Esophagus squamous epithelium (tissue), 5 donors: ENCODE measurements at regions not wholly inside any gene's neighbourhood (a gene's known extent, or its start where the extent isn't known, plus 50 kb on each side); places are given as distances from the start of the nearest gene placed in this dataset.

Experiments used
- DNase-seq: peaks from one replicate; lab custom pipeline; 2025; lab: John Stamatoyannopoulos, UW
- H3K27ac ChIP-seq, 4 donors: fragments of 200-600 bp; sonication (generic); one replicate each; pipeline ENCODE4 v1.5.1; 2016 to 2019; ENCODE audit warnings: mild to moderate bottlenecking in 1 of 4
- H3K27me3 ChIP-seq, 4 donors: fragments of 200-600 bp; sonication (generic); 1 replicate in 3 of 4; 2 replicates in 1 of 4; pipeline versions ENCODE4 v1.5.1 to v1.6.0; 2017 to 2021; ENCODE audit warnings: antibody characterized with exemption in 1 of 4
- H3K36me3 ChIP-seq, 3 donors: fragments of 200-600 bp; sonication (generic); one replicate each; pipeline ENCODE4 v1.5.1; 2016 to 2019
- H3K4me1 ChIP-seq, 3 donors: fragments of 200-600 bp; sonication (generic); one replicate each; pipeline ENCODE4 v1.5.1; 2017 to 2019
- H3K4me3 ChIP-seq, 4 donors: fragments of 200-600 bp; sonication (generic); 1 replicate in 3 of 4; 2 replicates in 1 of 4; pipeline ENCODE4 v1.5.1; 2016 to 2019; ENCODE audit warnings: mild to moderate bottlenecking in 2 of 4, moderate library complexity in 1 of 4
- H3K9me3 ChIP-seq, 3 donors: fragments of 200-600 bp; sonication (generic); one replicate each; pipeline ENCODE4 v1.5.1; 2016 to 2019
- POLR2A ChIP-seq, 4 donors: fragments of 450-650 bp; IDR thresholded peaks; one replicate each; pipeline ENCODE4 v1.6.1; 2017; ENCODE audit warnings: antibody characterized with exemption in 4 of 4, mild to moderate bottlenecking in 4 of 4, moderate library complexity in 3 of 4
- WGBS, 2 donors: methylation state at CpG; one replicate each; pipeline ENCODE4 v1.1.5; 2018; 5-methylcytosine and 5-hydroxymethylcytosine counted together
- intact Hi-C: fragments of 100-400 bp; cut with DNase I; formaldehyde crosslinking; loops from one replicate; pipeline ENCODE4 v1.15.0; 2022
- TF ChIP-seq, protein P1 (sequence below), 6 experiments: fragments of 450-650 bp in 4 of 6; fragments of 200-600 bp in 2 of 6; sonication (generic) in 2 of 6; IDR thresholded peaks; one replicate each; pipeline ENCODE4 v1.5.1; 2016 to 2019; ENCODE audit warnings: antibody characterized with exemption in 6 of 6, mild to moderate bottlenecking in 4 of 6, moderate library complexity in 4 of 6
- donor health status: DM: yes; HTN: yes; CAD: no.

DNA sequence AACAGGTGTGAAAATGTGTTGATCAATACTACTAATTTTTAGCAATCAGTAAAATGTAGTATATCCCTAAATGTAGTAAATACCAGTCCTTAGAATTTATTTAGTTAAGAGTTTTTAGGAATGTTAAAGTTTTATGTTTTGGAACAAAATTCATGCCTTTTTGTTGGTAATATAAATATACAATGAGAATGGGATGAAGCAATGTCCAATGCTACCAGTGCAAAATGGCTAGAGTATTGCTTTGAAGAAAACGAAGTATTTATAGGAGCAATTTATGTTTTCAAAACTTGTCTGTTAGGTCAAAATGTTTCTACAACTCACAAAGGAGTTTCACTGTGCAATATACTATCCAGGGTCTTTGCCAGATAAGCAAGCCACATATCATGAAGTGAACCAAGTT lies 851.5 kb downstream of the PCDH18 start:
- H3K27ac ChIP-seq = no peak overlapping the region
- intact Hi-C loops = no loop called here
- no peaks in the 10 kb centered on the region for H3K36me3 ChIP-seq
- no peak overlapping the region for H3K4me3 ChIP-seq
- TF ChIP-seq, protein P1, sequence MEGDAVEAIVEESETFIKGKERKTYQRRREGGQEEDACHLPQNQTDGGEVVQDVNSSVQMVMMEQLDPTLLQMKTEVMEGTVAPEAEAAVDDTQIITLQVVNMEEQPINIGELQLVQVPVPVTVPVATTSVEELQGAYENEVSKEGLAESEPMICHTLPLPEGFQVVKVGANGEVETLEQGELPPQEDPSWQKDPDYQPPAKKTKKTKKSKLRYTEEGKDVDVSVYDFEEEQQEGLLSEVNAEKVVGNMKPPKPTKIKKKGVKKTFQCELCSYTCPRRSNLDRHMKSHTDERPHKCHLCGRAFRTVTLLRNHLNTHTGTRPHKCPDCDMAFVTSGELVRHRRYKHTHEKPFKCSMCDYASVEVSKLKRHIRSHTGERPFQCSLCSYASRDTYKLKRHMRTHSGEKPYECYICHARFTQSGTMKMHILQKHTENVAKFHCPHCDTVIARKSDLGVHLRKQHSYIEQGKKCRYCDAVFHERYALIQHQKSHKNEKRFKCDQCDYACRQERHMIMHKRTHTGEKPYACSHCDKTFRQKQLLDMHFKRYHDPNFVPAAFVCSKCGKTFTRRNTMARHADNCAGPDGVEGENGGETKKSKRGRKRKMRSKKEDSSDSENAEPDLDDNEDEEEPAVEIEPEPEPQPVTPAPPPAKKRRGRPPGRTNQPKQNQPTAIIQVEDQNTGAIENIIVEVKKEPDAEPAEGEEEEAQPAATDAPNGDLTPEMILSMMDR (IDR thresholded peaks at IDR 0.05) = no peak
- TF ChIP-seq POLR2A (IDR thresholded peaks at IDR 0.05) = no peak
- 33 to 50% methylated on average over 1 of the region's 1 CpG for whole genome bisulfite sequencing, 2 donors
- H3K27me3 ChIP-seq = no peaks in the 10 kb centered on the region
- no peaks in the 10 kb centered on the region for H3K4me1 ChIP-seq
- no peaks in the 10 kb centered on the region for H3K9me3 ChIP-seq
- DNase-seq = no peak

DNA sequence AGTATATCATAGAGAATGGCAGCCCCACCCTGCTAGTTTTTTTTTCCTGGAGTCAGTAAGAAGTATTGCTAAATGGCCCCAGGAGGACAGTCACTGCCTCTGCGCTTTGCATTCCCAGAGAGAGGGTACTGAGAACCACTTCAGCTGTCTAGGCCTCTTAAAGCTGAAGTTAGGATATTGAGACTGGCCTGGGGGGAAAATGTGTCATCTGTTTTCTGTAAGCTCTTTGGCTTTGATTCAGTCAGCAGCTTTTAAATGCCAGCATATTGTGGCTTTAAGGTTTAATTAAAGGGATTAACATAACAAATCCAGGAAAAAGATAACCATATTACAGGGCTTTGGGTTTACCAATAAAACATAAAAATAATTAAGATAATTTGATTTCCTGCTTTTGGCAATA lies 852.0 kb downstream of the PCDH18 start:
- H3K36me3 ChIP-seq = no peaks in the 10 kb centered on the region
- H3K27me3 ChIP-seq = no peaks in the 10 kb centered on the region
- intact Hi-C loops = no loop called here
- H3K9me3 ChIP-seq = no peaks in the 10 kb centered on the region
- H3K27ac ChIP-seq = no peak overlapping the region
- WGBS, 2 donors = 57 to 67% methylated on average over 1 of the region's 1 CpG
- no peak overlapping the region for H3K4me3 ChIP-seq
- TF ChIP-seq, protein P1 (IDR thresholded peaks at IDR 0.05) = no peak
- TF ChIP-seq POLR2A (IDR thresholded peaks at IDR 0.05) = no peak
- DNase-seq = no peak
- no peaks in the 10 kb centered on the region for H3K4me1 ChIP-seq

DNA sequence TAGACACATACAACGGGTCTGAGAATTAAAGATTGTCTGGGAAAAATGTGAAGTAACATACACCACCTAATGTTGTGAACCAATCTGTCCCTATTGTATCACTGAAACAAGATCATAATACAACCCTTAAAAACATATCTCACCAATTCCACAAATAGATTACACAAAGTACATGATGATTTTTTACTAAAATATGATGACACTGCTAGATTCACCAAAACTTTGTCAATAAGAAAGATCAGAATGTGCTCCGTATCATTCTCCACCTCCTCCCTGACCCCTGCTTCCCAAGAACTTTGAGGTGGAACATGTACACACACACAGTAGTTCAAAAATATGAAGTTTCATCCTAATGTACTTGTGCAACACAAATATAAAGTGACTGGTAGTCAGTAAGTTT lies 862.0 kb downstream of the PCDH18 start:
- H3K4me3 ChIP-seq = no peak overlapping the region
- 78 to 85% methylated on average over 2 of the region's 2 CpGs for whole genome bisulfite sequencing, 2 donors
- H3K9me3 ChIP-seq = no peaks in the 10 kb centered on the region
- intact Hi-C loops = no loop called here
- H3K27ac ChIP-seq = no peak overlapping the region
- H3K27me3 ChIP-seq = no peaks in the 10 kb centered on the region
- H3K4me1 ChIP-seq = no peaks in the 10 kb centered on the region
- H3K36me3 ChIP-seq = no peaks in the 10 kb centered on the region
- no peak for DNase-seq
- no peak for TF ChIP-seq POLR2A (IDR thresholded peaks at IDR 0.05)
- TF ChIP-seq, protein P1 (IDR thresholded peaks at IDR 0.05) = no peak

DNA sequence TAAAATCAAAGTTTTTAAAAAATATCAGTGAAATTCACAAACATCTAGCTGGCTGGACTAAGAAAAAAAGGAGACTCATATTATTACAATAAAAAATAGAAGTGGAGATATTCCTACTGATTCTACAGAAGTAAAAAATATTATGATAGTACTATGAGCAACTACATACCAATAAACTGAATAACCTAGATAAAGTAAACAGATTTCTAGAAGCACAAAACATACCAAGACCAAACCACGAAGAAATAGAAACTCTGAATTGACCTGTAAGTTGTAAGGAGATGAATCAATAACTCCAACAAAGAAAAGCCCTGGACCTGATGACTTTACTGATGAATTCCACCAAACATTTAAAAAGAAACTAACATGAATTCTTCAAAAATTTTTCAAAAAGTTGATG lies 867.3 kb downstream of the PCDH18 start:
- no peak for DNase-seq
- 36 to 56% methylated on average over 1 of the region's 1 CpG for WGBS, 2 donors
- Histone ChIP-seq H3K36me3 (no peaks in the 10 kb centered on the region), H3K27me3 (no peaks in the 10 kb centered on the region), H3K9me3 (peaks cover 0 to under 1% (median 0%) of the 10 kb centered on the region in 3 donors), H3K4me1 (no peaks in the 10 kb centered on the region), H3K27ac (no peak overlapping the region), H3K4me3 (no peak overlapping the region)
- TF ChIP-seq, protein P1 (IDR thresholded peaks at IDR 0.05) = no peak
- no peak for TF ChIP-seq POLR2A (IDR thresholded peaks at IDR 0.05)
- intact Hi-C loops = no loop called here

DNA sequence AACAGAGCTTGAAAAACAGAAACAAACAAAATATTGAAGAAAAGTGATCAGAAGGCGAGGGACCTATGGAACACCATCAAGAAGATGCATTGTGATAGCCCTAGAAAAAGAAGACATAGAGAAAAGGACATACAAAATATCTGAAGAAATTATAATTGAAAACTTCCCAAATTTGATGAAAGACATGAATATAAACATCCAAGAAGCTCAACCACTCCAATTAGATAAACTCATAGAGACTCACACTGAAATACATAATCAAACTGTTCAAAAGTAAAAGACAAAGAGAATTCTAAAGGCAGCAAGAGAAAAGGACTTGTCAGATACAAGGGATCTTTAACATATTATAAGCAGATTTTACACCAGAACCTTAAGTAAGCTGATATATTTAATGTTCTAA lies 869.8 kb downstream of the PCDH18 start:
- Histone ChIP-seq H3K9me3 (peaks cover 0 to 7% (median 0%) of the 10 kb centered on the region in 3 donors), H3K4me3 (no peak overlapping the region), H3K27me3 (no peaks in the 10 kb centered on the region), H3K27ac (no peak overlapping the region), H3K4me1 (no peaks in the 10 kb centered on the region), H3K36me3 (no peaks in the 10 kb centered on the region)
- intact Hi-C loops = no loop called here
- WGBS, 2 donors = 47 to 50% methylated on average over 1 of the region's 1 CpG
- no peak for DNase-seq
- TF ChIP-seq POLR2A (IDR thresholded peaks at IDR 0.05) = no peak
- TF ChIP-seq, protein P1 (IDR thresholded peaks at IDR 0.05) = no peak
